Cardiac septum (tissue), 1 donor: ENCODE measurements at regions not wholly inside any gene's neighbourhood (a gene's known extent, or its start where the extent isn't known, plus 50 kb on each side); places are given as distances from the start of the nearest gene placed in this dataset.

Source experiments
- DNase-seq: peaks from one replicate; pipeline ENCODE4 v3.0.0-alpha.2; 2020; ENCODE audit warnings: low spot score
- intact Hi-C: fragments of 100-400 bp; cut with DNase I; formaldehyde crosslinking; loops from one replicate; pipeline ENCODE4 v1.14.0; 2022
- donor health status: DM: no; HTN: no; CAD: no.

DNA sequence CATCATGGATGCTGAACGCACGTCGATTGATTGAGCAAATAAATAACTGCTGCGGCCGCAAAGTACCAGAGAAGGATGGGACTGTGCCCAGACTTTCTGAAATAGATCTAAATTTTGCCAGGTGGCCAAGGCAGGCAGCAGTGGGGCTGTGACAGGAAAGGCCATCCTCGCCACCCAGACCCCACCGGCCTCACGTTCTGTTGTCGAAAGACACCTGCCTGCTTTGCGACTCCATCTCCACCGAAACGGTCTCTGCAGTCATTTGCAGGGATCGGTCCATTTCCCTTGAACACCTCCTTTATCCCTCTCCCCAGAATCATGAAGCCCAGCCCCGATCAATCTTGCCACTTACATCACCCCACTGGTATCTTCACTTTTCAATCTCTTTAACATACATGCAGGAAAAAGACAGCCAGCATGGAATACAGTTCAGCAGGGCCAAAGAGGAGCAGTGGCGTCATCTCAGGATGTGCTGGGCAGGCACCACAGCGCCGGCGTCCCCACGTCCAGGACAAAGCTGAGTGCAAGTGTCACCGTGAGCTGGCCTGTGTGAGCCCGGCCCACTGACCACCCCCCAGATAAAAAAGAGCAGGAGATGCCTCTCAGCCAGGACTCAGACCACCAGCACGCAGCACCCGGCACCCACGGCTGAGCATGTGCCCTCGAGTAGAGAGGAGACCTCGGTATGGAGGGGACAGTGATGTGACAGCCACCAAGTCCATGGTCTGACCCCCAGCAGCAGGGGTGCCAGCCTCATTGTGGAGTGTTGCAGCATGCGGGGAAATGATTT, 610.3 kb downstream of the TBC1D22A start:
- intact Hi-C loops = no loop called here
- peak; percentile 61 for DNase-seq

DNA sequence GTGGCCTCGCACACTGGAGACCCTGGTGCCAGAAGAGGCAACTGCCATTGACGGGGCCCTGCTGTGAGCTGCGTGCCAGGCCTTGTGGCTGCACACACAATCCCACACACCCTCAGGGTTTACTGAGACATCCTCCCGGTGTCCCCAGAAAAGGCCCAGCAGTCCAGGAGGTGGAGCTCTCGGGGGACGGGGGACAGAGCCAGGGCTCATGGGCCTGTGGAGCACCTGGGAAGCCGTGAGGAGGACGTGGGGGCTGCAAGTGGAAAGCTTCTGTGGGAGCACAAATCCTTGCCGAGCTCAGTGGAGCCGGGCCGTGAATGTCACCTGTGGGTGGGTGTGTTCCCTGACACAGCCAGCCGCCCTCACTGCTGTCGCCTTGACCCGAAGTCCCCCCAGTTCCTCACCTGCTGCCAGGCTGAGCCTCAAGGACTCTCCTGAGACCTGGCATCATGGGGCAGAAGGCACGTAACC, 609.7 kb downstream of the TBC1D22A start:
- DNase-seq = peak; percentile 61
- intact Hi-C loops = no loop called here

DNA sequence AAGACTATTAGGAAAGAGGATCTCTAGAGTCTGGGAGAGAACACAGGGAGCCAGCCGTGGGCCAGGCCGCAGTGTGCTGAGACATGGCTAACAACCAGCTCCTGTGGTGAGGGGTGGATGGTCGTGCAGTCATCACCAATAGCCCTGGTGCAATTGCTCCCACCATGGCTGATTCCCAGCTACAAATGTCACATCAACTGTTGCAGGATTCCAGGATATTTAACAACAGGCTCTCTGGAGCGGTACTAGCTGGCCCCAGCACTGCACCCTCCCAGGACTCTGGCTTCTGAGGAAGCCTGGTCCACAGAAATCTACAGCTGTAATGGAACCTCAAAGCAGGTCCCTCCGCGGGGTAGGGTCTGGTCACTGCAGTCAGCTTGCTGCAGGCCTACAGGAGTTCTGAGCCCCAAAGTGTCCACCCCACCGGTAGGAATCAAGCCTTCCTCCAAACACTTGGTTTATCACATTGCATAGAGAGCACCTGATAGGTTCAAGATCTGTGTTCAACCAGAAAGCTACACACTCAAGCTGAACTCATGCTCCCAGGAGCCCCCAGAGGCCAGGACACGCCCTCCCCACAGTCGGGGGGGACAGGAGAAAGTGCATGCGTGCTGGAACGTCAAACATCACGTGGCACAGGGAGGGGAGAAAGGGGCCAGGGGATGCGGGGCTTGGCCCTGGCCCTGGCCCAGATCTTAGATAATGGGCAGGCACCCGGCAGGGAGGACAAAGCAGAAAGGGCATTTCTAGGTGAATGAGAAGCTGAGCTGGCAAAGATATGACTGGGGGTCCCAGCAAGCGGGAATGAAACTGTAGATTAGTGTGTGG, 609.0 kb downstream of the TBC1D22A start:
- intact Hi-C loops = no loop called here
- DNase-seq = peak; percentile 56

DNA sequence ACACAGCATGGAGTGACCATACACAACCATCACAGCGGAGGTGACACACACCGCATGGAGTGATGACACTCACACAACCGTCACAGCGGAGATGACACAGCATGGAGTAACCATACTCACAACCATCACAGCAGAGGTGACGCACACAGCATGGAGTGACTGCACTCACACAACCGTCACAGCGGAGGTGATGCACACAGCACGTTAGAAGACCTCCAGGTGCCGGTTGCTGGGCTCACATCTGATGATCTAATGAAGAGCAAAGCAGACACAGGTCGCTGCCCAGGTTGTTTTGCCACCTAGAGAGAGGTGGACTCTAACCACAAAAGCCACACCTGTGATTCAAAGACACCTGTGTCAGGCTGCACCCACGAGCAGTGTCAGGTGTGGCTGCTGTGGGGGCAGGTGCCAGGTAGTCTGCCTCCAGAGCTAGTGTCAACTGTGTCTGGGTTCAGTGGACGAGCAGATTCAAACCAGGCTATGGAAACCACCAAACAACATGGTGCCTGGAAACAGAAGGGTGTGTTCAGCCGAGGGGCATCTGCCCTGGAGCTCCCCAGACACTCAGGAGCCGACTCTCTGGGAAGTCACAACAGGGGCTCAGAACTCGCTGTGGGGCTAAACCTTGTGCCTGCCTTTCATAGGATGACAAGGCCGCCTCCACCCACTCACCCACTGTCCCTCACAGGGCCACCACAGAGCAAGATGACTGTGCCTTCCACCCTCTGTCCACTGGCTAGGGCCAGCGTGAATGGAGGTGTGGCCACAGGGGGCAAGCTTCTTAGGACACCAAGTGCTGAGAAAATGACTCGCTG, 608.2 kb downstream of the TBC1D22A start:
- intact Hi-C loops = no loop called here
- DNase-seq = peak; percentile 75

DNA sequence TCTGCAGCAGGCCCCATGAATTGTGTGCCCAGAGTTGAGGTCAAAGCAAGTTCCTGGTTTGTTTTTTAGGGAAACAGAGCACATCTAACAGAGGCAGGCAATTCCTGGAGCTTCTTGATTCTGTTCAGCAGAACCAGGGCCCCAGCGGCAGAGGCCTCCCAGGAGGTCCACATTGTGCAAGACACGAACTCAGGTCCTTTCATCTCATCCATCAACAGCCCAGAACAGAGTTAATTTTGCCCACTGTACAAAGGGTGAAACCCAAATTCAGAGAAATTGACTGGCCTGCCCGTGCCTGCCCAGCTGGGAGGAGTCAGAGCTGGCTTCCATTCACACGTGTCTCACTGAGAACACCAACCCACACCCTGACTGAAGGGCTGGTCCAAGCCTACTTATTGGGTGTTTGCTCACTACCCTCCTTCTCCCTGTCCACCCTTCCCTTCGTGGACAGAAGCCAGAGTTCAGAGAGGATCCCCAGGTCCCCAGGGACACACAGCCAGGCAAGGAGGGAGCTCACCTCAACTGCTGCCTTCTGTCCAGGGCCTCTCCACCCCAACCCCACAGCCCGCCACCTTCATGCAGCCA, 607.1 kb downstream of the TBC1D22A start:
- intact Hi-C loops = no loop called here
- peak; percentile 19 for DNase-seq

DNA sequence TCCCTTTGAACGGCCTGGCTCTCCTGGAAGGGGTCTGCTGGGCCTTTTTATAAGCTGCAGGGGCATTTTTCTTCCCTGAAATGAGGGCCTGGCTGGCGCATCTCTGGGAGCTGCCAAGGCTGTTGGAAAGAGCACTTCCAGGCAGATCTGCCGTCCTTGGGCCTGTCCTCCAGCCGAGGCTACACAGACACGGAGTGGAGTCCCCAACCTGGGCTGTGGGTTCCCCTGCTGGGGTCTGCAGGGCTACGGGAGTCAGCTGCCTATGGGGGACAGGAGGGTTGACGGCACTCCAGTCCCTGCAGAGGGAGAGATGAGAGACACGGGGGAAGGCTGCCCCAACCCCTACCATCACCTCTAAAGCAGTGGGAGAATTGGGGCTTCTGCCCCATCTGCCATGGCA, 606.6 kb downstream of the TBC1D22A start:
- intact Hi-C loops = no loop called here
- DNase-seq = peak; percentile 44

DNA sequence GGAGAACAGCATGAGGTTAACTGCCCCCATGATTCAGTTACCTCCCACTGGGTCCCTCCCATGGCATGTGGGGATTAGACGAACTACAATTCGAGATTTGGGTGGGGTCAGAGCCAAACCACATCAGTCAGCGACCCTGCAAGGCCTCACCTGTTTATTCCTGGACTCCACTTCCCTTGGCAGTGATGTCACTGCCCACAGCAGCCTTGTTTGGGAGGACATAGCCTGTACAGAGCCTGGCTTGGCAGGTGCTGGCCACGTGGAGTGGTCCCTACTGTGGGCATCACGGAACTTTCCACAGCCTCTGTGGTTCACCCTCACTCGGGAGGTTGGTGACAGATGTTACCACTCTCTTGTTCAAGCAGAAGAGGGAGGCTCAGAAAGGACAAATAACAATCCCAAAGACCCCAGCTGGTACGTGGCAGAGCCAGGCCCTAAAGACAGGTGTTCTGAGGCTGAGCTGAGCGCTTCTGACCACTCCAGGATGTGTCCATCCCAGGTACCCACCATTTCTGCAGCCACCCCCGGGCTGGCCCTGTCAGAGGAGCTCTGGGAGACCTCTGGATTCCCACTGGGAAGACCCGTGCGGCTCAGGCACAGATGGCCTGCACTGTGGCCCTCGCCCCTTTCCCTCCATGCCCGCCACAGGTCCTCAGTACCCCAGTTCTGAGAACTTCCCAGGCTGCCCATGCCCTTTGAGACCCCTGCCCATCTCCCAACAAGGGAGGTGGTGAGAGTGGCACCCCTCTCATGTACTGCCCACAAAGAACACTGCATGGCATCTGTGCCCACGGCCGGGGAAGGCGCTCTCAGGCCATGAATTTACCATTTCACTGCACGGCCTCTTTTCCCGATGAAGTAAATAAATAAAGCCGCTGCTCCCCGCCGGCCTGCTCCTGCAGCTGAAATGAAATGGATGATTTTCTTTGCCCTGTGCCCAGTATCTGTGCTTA, 605.8 kb downstream of the TBC1D22A start:
- intact Hi-C loops = no loop called here

DNA sequence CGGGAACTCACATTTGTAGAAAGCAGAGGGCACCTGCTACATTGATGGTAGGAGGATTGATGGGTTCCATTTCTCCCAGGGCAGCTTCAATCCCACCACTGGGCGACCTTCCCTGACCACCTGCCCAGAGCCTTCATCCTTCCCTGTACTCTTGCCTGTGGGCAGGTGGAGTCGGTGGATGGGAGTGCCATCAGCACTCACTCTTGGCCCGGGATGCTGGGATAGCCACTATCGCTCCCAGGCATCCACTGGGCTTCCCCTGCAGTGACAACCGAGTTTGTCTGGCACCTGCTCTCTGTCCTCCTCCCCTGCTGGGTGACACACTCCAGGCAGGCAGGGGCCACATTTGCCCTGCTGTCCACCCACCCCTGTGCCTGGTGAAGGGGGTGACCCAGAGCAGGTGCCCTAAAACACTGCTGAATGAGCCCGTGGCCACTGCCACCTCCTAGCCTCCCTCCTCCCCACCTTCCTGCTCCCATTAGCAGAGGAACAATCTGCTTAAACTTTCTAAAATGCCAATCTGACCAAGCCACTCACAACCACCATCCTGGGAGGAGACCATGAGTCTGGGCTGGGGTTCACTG, 604.7 kb downstream of the TBC1D22A start:
- intact Hi-C loops = no loop called here
- peak; percentile 71 for DNase-seq

More for the DNA sequence above, 605.8 kb downstream of the TBC1D22A start:
- peak; percentile 55 for DNase-seq

DNA sequence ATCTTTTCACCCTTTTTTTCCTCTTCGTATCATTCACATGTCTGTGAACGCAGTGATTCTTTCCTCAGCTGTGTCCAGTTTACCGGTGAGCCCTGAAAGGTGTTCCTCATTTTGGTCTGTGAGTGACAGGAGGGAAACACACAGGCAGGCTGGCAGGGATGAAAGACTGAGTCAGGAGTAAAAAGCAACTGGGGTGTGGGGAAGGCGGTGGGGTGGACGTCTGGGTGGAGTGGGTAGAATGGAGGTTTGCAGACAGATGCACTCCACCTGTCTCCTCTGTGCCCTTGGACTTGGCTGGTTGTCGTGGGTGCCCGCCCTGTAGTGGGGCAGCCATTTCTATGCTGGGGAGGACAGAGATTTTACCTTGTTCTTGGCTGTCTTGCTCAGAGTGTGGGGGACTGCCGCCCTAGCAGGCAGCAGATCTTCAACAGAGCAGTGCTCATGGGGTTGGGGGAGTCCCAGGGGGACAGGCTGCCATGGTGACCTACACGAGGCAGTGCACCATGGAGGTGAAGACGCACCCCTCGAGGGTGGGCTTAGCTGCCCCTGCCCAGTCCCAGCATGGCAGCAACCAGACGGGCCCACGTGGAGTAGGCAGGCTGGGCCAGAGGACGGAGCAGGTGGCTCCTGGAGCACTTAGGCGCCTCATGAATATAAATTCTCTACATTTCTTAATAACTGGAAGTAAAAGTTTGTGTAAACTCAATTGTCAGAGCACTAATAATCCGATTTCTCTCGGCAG, 603.7 kb downstream of the TBC1D22A start:
- peak; percentile 49 for DNase-seq
- intact Hi-C loops = no loop called here

DNA sequence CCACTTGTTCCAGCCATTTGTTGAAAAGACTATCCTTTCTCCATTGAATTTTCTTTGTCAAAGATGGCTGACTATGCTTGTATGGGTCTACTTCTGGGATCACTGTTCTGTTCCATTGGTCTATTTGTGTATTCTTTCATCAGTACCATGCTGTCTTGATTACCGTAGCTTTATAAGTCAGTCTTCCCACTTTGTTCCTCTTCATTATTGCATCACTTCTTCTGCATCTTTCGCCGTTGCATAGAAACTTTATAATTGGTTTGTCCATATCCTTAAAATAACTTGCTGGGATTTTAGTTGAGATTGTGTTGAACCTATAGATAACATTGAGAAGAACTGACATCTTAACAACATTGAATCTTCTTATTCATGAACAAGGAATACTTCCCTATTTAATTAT, 598.8 kb downstream of the TBC1D22A start:
- DNase-seq = no peak
- intact Hi-C loops = no loop called here

DNA sequence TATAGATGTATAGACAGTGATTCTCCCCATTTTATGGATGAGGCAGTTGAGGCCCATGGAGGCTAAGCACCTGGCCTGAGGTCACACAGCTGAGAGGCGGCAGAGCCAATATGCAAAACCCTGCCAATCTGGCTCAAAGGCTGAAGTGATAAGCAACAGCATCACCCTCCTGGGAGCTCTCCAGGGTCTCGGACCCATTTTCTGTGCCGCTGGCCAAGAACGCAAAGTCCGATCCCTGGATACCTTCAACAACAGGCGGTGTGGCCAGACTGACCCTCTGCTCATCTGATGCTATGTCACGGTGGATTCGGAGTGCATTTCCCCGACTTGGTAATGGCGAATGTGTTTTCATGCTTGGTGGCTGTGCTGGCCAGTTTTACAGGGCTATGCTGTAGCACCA, 595.0 kb downstream of the TBC1D22A start:
- DNase-seq = no peak
- intact Hi-C loops = no loop called here

DNA sequence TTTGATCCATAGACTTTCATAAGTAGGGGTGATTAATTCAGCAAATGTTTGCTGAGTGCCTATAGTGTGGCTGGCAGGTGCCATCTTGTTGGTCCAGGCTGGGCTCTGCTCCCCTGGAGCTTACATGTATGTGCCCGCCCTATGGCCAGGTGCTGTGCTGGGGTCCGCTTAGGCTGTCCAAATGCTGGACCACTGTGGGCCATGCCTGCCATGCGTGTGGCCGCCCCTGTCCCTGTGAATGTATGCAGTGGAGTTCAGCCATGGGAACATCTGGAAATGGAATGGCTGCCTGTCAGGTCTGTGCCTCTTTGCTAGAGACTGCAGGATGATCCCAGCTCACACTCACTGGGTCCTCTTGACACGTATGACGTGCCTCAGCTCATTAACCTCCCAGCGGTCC, 594.6 kb downstream of the TBC1D22A start:
- intact Hi-C loops = no loop called here
- no peak for DNase-seq

DNA sequence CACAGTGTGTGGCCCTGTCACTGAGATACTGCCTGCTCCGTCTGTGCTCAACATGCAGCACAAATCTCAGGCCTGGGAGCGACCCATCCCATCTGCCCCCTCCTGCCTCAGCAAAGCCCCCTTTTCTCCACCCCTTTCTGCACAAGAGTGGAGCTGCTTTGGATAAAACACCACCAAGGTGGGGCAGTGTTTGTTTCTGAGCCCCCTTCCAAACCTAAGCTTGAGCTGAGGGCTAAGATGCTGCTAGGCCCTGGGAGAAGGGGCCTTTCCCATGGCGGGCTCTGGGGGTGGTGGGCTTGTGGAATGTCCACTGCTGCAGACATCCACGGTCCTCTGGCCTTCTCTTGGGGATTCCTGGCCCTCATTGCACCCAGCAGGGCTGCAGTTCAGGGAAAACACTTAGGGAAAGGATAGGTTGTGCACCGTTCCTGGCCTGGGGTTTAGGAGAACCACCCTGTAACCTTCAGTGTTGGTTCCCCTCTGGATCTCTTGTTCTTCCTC, 594.1 kb downstream of the TBC1D22A start:
- peak; percentile 68 for DNase-seq
- intact Hi-C loops = no loop called here

DNA sequence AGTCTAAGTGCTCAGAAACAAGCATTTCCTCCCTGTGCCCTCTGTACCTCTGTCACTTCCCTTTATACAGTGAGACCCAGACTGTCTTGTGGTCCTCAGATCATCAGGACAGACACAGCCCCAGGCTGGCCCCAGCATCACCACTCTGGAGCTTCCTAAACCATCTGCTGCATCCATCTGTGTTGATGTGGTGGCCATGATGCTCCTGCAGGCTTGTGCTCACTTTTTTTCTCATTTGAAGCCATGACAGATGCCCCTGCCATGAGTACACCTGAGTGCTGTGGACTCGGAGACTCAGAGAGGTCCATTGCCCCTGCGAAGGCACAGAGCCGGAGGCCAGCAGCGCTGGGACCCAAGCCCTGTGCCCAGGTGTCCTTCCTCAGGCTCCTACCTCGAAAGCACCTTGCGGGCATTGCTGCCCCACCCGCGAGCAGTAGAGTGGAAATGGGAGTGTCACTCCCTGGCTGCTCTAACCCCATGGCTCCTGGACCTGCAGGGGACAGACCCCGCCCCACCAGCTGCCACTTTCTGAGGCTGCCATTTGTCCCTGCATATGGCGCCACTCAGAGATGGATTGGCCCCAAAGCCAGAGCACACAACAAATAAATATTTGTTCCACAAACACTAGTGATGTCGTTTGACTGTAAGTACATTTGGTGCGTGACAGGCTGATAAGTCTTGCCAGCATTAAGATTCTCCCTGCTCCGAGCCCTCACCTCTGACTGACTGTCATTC, 593.5 kb downstream of the TBC1D22A start:
- peak; percentile 61 for DNase-seq
- intact Hi-C loops = no loop called here

DNA sequence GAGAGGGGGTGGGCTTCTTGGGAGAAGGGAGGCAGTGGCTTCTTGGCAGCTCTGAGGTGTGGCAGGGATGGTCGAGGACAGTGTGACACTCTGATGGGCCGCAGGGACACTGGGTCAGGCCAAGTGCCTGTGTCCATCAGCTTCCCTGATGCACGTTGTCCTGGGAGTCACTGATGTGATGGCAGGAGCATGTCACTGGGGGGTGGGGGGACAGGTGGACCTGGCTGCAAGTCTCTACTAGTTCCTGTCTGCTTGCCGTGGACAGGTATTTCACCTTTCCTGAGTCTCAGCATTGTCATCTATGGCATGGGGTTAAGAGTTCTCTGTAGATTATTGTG, 592.9 kb downstream of the TBC1D22A start:
- intact Hi-C loops = no loop called here

DNA sequence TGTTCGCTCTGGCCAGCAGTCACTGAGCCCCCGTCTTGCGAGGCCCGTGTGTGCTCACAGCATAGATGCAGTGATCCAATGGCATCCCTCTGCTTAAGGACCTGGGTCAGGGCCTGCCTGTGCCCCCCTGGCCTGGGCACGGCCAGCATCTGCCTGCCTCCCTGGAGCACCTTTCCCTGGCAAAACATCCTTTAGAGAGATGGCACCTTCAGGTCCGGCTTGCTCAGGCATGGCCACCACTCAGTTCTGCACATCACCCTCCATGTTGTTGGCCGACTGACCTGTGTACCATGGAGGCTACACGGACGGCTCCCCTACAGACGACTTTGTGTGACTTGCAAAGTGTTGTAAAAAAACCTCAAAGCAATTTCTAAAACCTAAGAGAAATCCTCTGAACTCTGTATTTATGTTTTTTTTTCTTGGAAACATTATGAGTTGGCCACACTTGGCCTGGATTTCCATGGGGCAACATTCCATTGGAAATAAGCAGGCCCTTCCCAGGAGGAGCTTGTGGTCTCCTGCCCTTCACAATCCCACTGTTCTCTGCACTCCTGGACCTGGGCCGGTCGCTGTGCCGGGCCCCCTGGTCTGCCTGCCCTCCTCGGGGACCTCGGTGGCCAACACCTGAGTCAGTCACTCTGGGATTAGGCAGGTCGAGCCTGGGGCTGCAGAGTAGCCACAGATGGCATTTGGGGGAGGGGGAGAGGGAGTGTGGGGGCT, 592.4 kb downstream of the TBC1D22A start:
- DNase-seq = peak; percentile 59
- intact Hi-C loops = no loop called here

More for the DNA sequence above, 592.9 kb downstream of the TBC1D22A start:
- no peak for DNase-seq
